ENCODE measurements at regions not wholly inside any gene's neighbourhood (a gene's known extent, or its start where the extent isn't known, plus 50 kb on each side); places are given as distances from the start of the nearest gene placed in this dataset.

DNA sequence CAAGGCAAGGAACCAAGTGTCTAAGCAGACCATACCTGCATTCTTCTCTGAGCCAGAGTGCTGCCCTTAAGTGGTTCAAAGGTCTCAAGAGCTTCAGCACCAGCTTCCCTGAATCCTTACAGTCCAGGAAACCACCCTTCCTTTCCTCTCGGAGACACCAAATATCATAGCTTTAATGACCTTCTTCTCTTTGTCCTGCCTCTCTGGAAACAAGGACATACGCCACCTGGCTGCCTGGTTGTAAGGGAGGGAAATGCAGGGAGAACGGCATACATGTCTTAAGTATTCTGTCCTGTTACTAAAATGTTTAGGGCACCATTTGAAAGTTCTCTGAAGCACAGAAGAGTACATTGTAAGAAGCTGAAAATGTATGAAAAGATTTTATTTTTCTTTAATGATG lies 155.6 kb upstream of the ARRDC4 start:
- H3K9me3 Mint-ChIP-seq = peaks cover 0 to 8% (median 0%) of the 10 kb centered on the region in 6 donors
- no peak for DNase-seq
- no peak overlapping the region for H3K27ac Mint-ChIP-seq
- H3K4me1 Mint-ChIP-seq = no peaks in the 10 kb centered on the region
- H3K36me3 Mint-ChIP-seq = no peaks in the 10 kb centered on the region
- H3K4me3 Mint-ChIP-seq = no peak overlapping the region
- H3K27me3 Mint-ChIP-seq (ENCODE audit: low read depth in 3 of 3) = no peaks in the 10 kb centered on the region

DNA sequence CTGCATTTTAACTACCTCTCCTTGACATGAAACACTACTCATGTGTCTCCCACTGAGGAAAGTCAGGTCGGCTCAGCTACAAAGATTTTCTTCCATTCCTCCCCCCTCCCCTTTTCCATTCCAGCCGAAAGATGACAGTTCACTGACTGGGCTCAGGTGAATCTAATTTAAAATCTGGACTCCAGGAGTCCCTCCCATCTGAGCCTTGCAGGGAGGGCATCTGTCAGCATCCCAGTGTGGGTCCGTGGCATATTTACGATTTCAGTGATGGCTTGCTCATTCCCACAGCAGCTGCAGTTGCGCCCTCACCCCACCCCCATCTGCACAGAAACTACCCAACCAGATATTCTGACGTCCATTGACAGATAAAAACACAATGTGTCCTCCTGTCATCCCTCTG lies 153.7 kb upstream of the ARRDC4 start:
- Mint-ChIP-seq H3K4me1 (no peaks in the 10 kb centered on the region), H3K9me3 (peaks cover 0 to 11% (median 0%) of the 10 kb centered on the region in 6 donors), H3K27me3 (ENCODE audit: low read depth in 3 of 3) (peaks cover 0 to 1% (median 0%) of the 10 kb centered on the region in 3 donors), H3K36me3 (no peaks in the 10 kb centered on the region), H3K4me3 (no peak overlapping the region), H3K27ac (no peak overlapping the region)
- DNase-seq = no peak

DNA sequence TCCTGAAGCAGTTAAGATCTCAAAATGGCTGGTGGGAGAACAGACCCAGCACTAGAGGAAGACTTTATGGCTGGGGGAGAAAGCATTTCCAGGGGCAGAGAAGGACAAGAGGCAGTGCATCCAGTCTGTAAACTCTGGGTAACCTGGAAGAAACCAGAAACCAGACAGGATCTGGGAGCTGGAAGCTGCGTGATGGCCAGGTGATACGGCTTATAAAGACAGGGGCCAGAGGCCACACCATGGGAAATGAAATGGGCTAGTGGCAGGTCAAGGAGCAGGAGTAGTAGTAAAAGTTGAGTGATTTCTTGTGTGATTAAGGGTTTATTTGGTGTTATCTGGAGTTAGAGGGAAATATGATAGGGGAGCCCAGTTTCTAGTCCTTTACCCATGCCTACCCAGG lies 144.7 kb upstream of the ARRDC4 start:
- H3K4me3 Mint-ChIP-seq = no peak overlapping the region
- H3K9me3 Mint-ChIP-seq = peaks cover 0 to 2% (median 0%) of the 10 kb centered on the region in 6 donors
- DNase-seq = no peak
- peaks cover 1 to 6% (median 1%) of the 10 kb centered on the region in 3 donors for H3K27me3 Mint-ChIP-seq (ENCODE audit: low read depth in 3 of 3)
- no peak overlapping the region for H3K27ac Mint-ChIP-seq
- no peaks in the 10 kb centered on the region for H3K36me3 Mint-ChIP-seq
- no peaks in the 10 kb centered on the region for H3K4me1 Mint-ChIP-seq

DNA sequence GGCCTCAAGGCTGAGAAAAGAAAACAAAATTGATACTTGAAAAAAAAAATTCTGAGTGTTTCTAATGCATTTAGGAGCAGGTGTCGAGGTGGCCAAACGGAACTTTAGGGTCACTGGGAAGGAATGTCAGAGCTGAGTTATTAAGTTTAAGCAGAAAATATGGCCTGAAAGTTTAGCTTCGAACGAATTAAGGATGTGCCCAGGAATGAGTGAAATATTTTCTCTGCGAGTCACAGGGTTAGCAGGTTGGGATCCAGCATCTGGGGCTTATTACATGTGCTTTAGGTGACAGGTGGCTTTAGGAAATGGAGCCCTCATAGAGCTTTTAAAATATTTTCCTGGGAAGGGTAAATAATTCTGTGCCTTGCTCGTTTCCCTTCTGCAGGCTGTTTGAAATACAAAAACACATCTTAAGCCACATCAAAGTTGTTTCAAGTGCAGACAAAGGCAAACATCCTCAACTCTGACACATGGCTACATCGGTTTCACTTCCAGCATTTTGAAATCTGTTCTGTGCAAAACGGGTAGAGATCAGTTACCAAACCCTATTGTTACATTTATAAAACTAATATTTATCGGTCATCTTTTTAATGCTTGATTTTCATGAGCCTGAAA lies 143.1 kb upstream of the ARRDC4 start:
- peaks cover 0 to 6% (median 1%) of the 10 kb centered on the region in 3 donors for H3K27me3 Mint-ChIP-seq (ENCODE audit: low read depth in 3 of 3)
- H3K27ac Mint-ChIP-seq = no peak overlapping the region
- H3K36me3 Mint-ChIP-seq = no peaks in the 10 kb centered on the region
- peaks cover 0 to 2% (median 0%) of the 10 kb centered on the region in 6 donors for H3K9me3 Mint-ChIP-seq
- H3K4me3 Mint-ChIP-seq = no peak overlapping the region
- DNase-seq = no peak
- no peaks in the 10 kb centered on the region for H3K4me1 Mint-ChIP-seq

DNA sequence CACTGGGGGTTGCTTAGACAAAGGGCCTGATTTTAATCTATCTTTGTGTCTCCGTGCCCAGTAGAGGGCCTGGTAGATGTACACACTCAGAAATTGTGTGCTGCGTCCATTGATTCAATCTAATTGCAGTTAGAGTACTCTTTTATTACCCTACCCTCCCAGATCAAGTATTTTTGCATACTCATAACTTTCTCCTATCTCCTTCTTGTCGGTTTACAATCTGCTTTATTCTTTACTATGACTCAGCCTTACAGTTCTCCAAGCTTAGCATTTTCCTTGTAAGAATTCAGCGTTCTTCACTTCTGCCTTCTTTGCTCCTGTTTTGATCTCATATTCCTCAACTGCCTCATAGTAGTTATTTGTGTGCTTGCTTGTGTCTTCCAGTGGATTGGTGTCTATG lies 124.5 kb upstream of the ARRDC4 start:
- Mint-ChIP-seq H3K4me3 (no peak overlapping the region), H3K27me3 (ENCODE audit: low read depth in 3 of 3) (no peaks in the 10 kb centered on the region), H3K9me3 (peaks cover 0 to 8% (median 1%) of the 10 kb centered on the region in 6 donors), H3K4me1 (no peaks in the 10 kb centered on the region), H3K27ac (no peak overlapping the region), H3K36me3 (no peaks in the 10 kb centered on the region)
- DNase-seq = no peak

DNA sequence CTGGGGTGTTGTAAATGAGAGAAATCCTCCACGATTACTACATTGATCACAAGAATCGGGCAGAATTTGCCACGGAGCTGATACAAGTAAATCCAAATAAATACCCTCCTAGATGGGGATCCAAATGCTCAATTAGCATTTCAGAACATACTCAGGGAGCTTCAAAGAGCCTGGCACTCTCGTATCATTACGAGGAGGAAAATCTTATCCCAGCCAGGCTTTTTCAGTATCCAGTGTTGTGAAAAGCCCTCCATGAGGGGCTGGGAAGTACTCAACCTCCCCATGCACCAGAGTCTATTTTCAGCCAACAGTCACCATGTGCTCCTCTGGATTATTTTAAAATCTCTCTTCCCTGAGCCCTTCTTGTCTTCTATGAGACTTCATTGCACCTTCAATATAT lies 122.6 kb upstream of the ARRDC4 start:
- no peak overlapping the region for H3K27ac Mint-ChIP-seq
- no peak for DNase-seq
- H3K4me1 Mint-ChIP-seq = no peaks in the 10 kb centered on the region
- H3K4me3 Mint-ChIP-seq = no peak overlapping the region
- H3K36me3 Mint-ChIP-seq = no peaks in the 10 kb centered on the region
- H3K9me3 Mint-ChIP-seq = peaks cover 0 to 4% (median 0%) of the 10 kb centered on the region in 6 donors
- H3K27me3 Mint-ChIP-seq (ENCODE audit: low read depth in 3 of 3) = no peaks in the 10 kb centered on the region

DNA sequence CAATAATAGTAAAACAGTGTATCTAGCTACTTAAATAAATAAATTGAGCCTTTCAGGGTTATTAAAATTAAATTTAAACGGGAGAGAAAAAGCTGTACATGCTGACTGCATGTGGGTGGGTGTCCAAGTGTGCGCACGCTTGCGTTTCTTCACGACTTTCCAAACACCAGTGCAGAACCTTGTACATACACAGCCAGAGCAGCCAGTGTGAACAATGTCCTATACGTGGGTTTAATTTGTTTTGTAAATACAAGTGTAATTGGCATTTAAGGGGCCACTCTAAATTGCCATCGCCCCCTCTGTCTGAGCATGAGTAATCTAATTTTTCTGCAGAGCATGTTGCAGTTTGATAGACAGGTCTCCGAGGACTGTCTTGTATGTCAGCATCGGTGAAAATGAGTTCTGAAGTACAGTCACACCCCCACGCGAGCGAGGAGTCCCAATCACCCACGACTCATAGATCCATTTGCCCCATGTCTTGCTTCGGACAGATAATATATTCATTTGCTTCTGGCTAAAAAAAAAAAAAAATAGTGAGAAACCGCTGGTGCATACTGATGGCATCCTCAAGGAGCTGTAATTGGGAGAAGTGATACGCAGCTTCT lies 121.8 kb upstream of the ARRDC4 start:
- peaks cover 0 to 4% (median 0%) of the 10 kb centered on the region in 6 donors for H3K9me3 Mint-ChIP-seq
- no peaks in the 10 kb centered on the region for H3K4me1 Mint-ChIP-seq
- no peaks in the 10 kb centered on the region for H3K27me3 Mint-ChIP-seq (ENCODE audit: low read depth in 3 of 3)
- no peaks in the 10 kb centered on the region for H3K36me3 Mint-ChIP-seq
- H3K27ac Mint-ChIP-seq = no peak overlapping the region
- no peak overlapping the region for H3K4me3 Mint-ChIP-seq
- DNase-seq = no peak

DNA sequence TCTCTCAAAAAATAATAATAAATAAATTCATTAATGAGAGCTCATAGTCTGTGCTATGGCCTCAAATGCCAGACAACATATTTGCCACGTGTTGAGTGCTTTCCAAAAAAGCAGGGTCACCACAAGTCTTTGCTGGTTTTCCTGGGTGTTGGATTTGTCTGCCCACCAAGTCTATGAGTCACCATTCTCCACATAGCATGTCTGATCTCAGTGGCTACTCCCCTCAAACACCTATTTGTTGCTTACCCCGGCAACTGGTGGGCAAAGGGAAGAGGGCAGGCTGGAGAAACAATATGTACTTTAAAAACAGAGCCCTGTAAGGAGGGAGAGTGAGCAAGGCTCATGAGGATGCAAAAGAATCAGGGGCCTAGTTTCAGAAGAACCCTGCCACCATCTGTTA lies 120.0 kb upstream of the ARRDC4 start:
- H3K36me3 Mint-ChIP-seq = no peaks in the 10 kb centered on the region
- peaks cover 0 to 1% (median 0%) of the 10 kb centered on the region in 6 donors for H3K9me3 Mint-ChIP-seq
- DNase-seq = no peak
- no peak overlapping the region for H3K27ac Mint-ChIP-seq
- H3K27me3 Mint-ChIP-seq (ENCODE audit: low read depth in 3 of 3) = no peaks in the 10 kb centered on the region
- no peaks in the 10 kb centered on the region for H3K4me1 Mint-ChIP-seq
- no peak overlapping the region for H3K4me3 Mint-ChIP-seq

DNA sequence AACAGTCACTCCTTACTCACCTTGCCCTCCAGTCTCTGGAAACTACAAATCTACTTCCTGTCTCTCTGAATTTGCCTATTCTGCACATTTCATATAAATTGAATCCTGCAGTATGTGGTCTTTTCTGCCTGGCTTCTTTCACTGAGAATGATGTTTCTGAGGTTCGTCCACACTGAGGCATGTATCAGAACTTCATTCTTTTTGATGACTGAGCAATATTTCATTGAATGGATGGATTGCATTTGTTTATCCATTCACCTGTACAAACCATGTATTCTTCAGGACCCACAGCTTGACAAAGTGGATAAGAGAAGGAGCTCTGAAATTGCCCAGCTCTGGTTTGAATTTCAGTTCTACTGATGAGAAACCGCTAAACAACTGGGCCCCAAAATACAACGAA lies 118.9 kb upstream of the ARRDC4 start:
- no peak overlapping the region for H3K27ac Mint-ChIP-seq
- peaks cover 0 to 2% (median 0%) of the 10 kb centered on the region in 3 donors for H3K27me3 Mint-ChIP-seq (ENCODE audit: low read depth in 3 of 3)
- H3K4me3 Mint-ChIP-seq = no peak overlapping the region
- H3K4me1 Mint-ChIP-seq = no peaks in the 10 kb centered on the region
- no peak for DNase-seq
- H3K36me3 Mint-ChIP-seq = no peaks in the 10 kb centered on the region
- H3K9me3 Mint-ChIP-seq = peaks cover 0 to 1% (median 0%) of the 10 kb centered on the region in 6 donors

DNA sequence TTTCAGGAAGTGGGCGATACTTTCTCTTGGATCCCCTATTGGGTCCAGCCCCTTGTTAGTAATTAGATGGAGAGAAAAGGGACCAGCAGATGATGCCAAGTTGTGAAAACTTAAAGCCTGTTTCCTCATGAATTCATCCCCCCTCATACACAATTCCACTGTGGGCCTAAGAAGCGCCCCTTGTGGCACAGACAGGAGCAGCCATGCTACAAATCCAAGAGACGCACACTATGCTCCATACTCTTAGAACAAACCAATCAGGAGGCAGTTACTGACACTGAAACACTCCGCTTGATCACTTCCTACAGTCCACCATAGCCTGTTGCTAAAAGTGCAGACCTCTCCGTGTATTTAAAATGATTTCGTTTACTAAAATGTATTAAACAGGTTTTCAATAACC lies 111.3 kb upstream of the ARRDC4 start:
- Mint-ChIP-seq H3K4me3 (no peak overlapping the region), H3K9me3 (peaks cover 0 to 5% (median 0%) of the 10 kb centered on the region in 6 donors), H3K27ac (no peak overlapping the region), H3K4me1 (no peaks in the 10 kb centered on the region), H3K27me3 (ENCODE audit: low read depth in 3 of 3) (peaks cover 0 to 5% (median 1%) of the 10 kb centered on the region in 3 donors), H3K36me3 (no peaks in the 10 kb centered on the region)
- no peak for DNase-seq

DNA sequence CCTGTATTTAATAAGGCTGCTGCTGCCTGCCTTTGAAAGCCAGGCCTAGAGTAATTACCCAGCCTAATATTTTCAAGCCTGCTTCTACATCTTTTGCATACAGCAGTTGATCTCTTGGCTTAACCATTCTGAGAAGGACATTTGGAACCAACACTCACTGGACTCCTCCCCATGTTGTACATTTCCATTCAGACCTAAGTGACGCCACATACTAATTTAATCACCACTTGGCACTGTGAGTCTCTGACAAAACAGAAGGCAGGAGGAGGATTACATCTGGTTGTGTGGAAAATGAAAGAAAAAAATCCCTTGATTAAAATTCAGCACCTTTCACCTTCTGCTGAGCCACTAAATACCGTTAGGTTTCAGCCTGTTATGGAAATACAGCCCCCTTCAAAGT lies 102.2 kb upstream of the ARRDC4 start:
- DNase-seq = no peak
- Mint-ChIP-seq H3K4me3 (no peak overlapping the region), H3K27me3 (ENCODE audit: low read depth in 3 of 3) (peaks cover 0 to 3% (median 3%) of the 10 kb centered on the region in 3 donors)

DNA sequence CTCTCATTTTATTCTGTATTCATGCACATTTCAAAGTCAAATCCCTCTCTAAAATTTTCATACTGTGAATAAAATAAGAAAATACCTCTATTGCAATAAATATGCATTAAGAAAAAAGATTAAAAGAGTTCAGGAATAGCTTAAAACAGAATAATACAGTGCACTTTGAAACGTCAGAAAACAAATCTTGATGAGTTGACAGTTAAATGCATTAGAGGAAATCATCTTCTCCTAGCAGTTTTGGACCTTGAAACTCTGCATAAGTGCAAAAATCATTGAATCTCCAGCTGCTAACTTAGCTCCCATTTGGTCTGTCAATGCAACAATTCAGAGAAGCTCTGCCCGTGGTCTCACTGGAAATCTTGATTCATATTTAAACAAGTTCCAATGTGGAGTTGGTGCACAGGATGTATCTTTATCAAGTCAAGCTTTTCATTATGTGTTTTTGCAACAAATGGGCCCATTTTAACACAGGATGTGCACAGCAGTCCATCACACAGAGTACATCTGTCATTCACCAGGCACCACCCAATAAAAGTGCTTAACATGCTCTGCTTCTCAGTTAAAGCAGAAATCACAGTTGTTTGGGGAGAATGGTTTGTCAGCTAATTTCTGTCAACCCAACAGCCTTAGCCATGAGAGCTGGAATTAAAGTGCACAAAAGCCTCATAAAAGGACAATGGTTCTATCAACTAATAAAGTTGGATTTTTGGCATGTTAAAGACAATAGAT lies 98.8 kb upstream of the ARRDC4 start:
- no peak overlapping the region for H3K4me3 Mint-ChIP-seq
- H3K27ac Mint-ChIP-seq = no peak overlapping the region
- peaks cover 0 to 4% (median 0%) of the 10 kb centered on the region in 6 donors for H3K9me3 Mint-ChIP-seq
- H3K36me3 Mint-ChIP-seq = no peaks in the 10 kb centered on the region
- no peak for DNase-seq
- peaks cover 3 to 5% (median 3%) of the 10 kb centered on the region in 3 donors for H3K27me3 Mint-ChIP-seq (ENCODE audit: low read depth in 3 of 3)
- H3K4me1 Mint-ChIP-seq = no peaks in the 10 kb centered on the region

More for the DNA sequence above, 102.2 kb upstream of the ARRDC4 start:
- Mint-ChIP-seq H3K36me3 (no peaks in the 10 kb centered on the region), H3K4me1 (no peaks in the 10 kb centered on the region), H3K27ac (no peak overlapping the region), H3K9me3 (peaks cover 0 to 4% (median 0%) of the 10 kb centered on the region in 6 donors)

DNA sequence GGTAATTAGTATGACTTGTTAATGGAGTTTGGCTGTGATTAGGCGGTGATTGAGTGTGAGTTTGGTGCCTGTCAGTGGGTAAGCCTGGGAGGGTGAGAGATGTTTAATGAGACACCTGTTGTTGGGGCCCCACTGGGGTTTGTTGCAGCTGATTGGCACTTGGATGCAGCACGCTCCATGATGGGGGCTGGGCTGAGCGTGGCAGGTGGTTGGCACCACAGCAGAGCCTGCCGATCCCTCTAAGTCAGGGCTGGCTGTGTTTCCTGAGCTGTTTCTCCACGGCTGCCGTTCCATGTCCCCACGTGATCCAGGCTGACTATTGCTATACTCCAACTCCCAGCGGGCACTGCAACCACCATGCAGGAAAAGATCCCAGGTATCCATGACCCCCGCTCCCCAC lies 93.5 kb upstream of the ARRDC4 start:
- Mint-ChIP-seq H3K27me3 (ENCODE audit: low read depth in 3 of 3) (peaks cover 2 to 6% (median 5%) of the 10 kb centered on the region in 3 donors), H3K4me1 (no peaks in the 10 kb centered on the region), H3K4me3 (no peak overlapping the region), H3K36me3 (no peaks in the 10 kb centered on the region), H3K27ac (no peak overlapping the region), H3K9me3 (peaks cover 0 to 4% (median 0%) of the 10 kb centered on the region in 6 donors)
- no peak for DNase-seq

DNA sequence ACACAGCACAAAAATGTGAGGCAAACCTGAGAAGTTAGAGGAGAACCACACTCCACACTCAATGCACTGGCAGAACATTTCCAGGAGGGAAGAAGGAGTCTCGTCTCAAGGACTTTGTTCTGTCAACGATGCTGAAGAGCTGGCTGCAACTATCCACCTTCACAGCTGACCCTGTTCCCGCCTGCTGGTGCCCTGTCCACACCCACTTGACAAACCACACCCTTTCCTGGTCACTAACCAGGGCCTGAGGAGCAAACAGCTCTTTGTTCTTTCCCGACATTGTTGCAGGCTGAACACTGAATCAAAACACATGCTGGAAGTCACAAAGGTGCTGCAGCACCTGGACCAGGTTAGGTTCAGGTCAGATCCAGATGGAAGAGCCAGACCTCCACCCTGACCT lies 92.6 kb upstream of the ARRDC4 start:
- no peaks in the 10 kb centered on the region for H3K9me3 Mint-ChIP-seq
- H3K36me3 Mint-ChIP-seq = no peaks in the 10 kb centered on the region
- H3K4me1 Mint-ChIP-seq = no peaks in the 10 kb centered on the region
- H3K4me3 Mint-ChIP-seq = no peak overlapping the region
- peaks cover 2 to 6% (median 5%) of the 10 kb centered on the region in 3 donors for H3K27me3 Mint-ChIP-seq (ENCODE audit: low read depth in 3 of 3)
- DNase-seq = no peak
- H3K27ac Mint-ChIP-seq = no peak overlapping the region

Measured in immature natural killer cell (primary cell).